ENCODE measurements at regions not wholly inside any gene's neighbourhood (a gene's known extent, or its start where the extent isn't known, plus 50 kb on each side); places are given as distances from the start of the nearest gene placed in this dataset.

DNA sequence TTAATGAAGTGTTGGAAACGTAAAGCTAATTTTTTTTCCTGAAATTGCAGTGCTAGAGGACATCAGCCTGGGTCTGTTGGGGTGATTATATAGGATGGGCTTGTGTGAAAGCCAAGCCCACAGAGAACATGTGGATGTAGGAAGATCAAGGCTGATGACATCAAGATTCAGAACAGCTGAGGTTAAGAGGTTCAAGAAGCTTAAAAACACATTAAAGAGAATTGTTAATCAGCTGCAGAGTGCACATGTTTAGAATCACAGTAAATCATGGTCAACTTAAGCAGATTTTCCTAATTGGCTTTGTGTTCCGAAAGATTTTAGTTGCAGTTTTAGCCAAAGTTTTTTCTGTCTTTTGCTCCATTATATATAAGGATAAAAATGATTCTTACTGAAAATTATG lies 87.9 kb upstream of the PRICKLE1 start:
- no peak for DNase-seq (ENCODE audit: low spot score)

DNA sequence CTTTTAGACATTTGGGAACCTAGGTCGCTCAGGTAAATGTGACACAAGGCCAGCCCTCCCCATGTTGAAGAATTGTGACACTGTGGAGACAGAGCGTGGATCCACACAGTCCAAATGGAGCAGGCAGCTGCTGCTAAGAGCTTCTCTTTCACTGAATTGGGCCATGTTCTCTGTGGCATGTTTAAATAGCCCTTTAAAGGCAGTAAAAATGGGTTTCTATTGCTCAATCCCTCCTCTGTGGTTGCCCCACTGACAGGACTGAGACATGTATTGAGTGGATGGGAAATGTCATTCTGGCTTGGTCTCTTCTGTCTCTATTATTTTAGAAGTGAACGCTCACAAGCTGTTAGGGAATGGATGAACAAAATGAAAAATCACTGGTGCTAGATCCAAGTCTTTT lies 84.0 kb upstream of the PRICKLE1 start:
- no peak for DNase-seq (ENCODE audit: low spot score)

DNA sequence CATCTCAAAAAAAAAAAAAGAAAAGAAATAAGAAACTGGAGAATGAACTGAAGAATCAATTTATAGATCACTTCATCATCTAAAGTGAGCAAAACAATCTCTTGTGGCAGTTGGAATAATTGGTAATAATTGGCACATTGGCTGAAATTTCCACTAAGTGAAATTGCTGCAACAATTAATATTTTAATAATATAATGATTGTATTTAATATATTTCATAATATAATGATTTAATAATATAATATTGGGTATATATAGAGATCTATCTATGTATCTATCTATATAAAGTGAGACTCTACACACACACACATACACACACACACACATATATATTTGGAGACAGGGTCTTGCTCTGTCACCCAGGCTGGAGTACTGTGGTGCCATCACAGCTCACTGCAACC lies 81.2 kb upstream of the PRICKLE1 start:
- no peak for DNase-seq (ENCODE audit: low spot score)

DNA sequence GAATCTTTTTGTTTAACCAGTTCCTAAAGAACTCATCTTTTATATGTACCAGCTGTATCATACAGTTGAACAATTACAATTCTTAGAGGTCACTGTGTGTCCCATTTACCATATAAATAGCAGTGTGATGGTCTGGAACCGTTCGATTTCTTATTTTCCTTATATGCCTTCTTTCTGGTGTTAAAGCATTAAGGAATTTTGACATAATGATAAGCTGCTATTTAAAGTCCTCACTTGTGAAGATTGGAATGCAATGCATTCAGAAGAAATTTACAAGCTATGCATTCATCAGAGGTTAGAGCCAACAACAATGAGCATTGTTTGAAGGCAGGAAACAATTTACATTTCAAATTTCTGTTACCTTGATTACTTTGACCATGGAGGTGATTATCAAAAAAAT lies 80.0 kb upstream of the PRICKLE1 start:
- no peak for DNase-seq (ENCODE audit: low spot score)

DNA sequence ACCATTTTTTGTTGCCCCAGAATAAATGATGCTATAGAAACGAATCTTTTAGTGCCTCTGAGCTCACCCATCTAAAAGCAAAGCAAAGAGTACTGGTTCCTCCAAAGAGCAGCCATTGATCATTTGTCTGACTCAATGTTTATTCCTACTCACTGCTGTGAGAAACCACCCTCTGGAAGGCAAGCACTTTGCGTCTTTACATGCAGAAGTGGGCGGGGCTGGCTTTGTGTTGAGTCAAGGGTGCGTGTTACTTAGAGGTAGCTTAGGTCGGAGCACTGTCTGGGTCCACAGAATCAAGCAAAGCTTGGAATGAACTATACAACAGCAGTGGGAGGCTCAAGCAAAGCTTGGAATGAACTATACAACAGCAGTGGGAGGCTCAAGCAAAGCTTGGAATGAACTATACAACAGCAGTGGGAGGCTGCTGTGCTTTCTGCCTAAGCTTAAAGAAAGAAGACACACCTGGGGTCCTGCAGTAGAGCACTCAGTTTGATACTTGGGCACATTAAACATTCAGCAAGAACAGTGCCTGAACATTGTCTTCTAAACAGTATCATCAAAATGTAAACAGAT lies 77.2 kb upstream of the PRICKLE1 start:
- no peak for DNase-seq (ENCODE audit: low spot score)

DNA sequence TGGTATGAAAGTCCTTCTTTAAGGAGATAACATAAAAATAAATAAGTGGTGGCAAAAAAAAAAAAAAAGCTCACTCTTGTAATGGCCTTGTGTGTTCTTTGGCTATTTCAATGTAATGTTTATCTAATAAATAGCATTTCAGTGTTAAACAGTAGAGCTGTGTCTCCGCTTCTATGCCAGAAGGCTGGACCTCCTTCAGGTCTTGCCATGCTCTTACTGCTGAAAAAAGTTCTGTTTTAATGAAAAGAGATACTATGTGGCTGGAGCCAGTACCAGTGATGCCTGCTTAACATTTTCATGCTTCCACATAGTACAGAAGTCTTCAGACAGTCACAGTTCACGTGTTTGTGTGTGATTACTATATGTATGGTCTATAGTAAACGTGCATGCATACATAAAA lies 74.1 kb upstream of the PRICKLE1 start:
- no peak for DNase-seq (ENCODE audit: low spot score)

DNA sequence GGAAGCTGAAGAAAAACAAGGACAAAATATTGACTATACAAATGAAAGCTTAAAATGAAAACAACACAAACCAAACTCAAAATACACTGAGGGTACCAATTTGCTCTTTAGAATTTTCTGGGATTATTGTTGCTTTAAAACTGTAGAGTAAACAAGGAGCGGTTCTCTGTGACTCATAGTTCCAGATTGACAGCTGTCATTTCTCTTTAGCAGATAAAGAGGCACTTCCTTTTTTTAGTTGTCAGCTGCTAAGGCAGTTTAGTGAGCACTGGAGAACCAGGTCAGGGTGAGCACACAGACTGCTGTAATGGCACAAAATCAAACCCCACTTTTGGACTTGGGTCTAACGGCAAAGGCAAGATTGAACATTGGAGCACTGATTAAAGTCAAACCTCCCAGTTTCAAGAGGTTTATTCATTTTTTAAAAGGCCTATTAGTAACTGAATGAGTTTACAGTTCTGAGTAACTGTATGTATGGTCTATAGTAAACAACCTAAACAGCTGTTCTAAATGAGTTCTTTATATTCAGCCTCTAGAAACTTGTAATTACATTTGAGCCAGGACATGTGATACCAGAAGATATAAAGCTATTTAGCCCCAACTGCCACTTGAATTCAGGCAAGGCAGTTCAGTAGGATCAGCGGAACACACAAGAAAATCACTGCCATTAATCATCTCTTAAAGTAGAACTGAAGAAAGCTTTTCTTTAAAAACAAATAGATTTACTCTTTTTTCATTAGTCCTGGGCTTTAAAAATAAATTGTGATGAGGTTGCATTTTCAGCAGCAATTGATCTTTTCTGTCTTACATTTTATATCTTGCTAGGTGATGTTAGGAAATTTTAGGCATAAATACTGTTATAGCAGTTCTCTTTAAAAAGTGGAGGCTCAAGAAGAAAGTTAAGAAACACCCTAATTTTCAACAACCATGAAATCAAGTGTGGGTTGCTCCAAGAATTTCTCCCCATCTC lies 71.7 kb upstream of the PRICKLE1 start:
- no peak for DNase-seq (ENCODE audit: low spot score)

DNA sequence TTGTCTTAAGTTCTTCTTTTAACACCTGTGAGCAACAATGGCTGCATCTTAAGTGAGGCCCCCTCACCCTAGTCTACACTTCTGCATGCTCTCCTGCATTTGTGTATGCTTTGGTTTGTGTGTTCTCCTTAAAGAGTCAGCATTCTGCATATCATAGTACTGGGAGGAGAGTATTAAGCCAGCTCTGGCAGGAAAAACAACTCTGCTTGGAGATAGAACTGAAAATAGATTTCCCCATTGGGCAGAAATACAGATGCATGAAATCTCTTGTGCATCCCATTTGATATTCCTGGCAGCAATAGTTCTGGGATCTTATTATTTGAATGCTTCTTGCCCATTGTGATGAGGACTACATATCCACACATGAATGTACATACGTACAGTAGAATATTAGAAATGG lies 70.6 kb upstream of the PRICKLE1 start:
- DNase-seq (ENCODE audit: low spot score): no peak

DNA sequence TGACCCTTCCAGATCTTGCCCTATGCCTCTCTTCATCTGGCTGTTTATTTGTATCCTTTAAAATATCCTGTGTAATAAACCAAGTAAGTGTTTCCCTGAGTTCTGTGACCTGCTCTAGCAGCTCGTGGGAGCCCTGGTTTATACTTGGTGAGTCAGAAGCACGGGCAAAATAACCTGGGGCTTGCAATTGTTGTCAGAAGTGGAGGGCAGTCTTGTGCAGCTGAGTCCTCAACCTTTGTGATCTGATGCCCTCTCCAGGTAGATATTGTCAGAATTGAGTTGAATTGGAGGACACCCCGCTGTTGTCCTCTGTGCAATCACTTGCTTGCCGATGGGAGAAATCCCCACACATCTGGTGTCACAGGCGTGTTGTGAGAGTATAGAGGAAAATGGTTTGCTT lies 62.5 kb upstream of the PRICKLE1 start:
- no peak for DNase-seq (ENCODE audit: low spot score)

DNA sequence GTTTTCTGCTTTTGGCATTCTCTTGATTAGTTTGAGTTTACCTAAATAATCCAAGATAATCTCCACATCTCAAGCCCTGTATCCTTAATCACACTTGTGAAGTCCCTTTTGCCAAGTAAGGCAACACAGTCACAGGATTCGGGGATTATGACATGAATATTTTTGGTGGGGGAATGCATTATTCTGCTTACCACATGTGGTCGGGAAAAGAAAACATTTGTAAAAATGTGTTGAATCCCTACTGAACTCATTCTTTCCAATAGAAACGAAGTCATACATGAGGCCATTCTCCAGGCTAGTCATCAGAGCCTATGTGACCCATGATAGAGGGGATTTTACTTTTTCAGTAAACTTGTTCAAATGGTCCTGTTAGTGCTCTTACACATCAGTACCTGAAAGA lies 58.5 kb upstream of the PRICKLE1 start:
- no peak for DNase-seq (ENCODE audit: low spot score)

DNA sequence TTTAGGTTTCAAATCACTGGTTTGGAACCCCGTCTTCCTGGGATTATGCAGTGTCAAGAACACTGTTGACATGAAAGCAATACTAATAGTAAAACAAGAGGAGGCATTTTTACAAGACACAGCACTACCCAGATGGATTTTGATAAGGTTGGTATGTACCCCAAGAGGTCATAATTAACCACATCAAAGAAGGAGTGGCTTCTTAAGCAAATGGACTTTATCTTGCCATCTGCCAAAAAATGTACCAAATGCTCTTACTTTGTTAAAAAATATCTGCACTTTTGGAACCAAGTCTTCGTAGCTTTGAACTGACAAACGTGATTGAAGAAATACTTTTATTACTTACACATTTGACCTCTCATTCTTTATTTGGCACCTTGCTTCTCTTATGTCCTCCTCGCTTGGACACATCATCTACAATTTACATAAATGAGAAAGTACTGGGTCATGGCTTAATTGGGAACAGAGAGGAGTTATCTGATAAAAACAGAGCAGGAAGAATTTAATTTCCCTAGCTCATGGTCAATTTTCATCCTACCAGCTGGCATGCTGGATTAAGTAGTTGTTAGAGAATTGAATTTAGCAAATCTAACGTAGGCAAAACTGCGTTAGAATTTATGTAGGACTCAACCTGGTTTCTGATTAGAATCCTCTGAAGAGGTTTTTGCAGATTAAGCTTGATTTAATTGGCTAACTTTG lies 54.5 kb upstream of the PRICKLE1 start:
- DNase-seq (ENCODE audit: low spot score): no peak

DNA sequence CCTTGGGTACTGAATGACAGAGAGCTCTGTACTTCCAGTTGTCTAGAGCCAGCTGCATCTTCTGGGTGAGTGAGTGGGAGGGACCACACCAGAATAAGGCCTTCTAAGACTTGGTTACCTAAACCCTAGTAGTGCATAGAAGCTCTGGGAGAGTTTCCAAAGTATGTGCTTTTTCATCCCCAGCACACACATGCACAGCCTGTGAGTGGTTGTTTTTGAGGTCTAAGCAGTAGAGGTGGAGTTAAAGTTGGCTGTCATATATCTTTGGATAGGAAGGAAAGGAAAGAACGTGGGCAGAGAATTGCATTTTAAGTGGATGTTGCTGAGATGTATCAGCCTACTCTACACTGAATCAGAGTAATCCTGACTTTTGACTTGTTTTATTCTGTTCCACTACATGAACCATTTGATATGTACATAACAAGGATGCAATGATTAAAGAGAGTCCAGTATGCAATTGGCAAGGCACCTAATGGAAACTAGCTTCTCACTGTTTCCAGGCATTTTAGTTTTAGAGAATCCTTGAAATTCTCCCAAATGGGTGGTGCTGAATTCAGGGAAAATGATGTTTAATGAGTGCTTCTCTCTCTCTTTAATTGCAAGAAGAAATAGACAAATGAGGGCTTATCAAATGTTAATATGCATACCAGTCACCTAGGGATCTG lies 51.8 kb upstream of the PRICKLE1 start:
- no peak for DNase-seq (ENCODE audit: low spot score)

DNA sequence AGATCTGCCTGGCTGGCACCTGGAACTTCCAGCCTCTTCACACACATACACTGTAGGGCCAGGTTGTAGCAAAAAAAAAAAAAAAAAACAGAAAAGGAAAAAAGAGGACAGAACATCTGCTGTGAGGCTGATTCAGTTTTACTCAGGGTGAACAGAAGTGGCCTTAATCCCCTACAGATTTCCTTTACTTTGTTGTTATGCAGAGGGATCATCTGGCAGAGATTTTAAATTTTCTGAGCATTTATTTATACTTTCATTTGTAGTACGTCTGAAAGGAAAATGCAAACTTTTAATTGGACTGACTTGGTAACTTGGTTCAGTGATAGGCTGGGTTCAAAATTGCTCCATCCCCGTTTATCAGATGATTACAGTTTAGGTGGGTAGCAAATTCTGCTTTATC lies 50.8 kb upstream of the PRICKLE1 start:
- no peak for DNase-seq (ENCODE audit: low spot score)

DNA sequence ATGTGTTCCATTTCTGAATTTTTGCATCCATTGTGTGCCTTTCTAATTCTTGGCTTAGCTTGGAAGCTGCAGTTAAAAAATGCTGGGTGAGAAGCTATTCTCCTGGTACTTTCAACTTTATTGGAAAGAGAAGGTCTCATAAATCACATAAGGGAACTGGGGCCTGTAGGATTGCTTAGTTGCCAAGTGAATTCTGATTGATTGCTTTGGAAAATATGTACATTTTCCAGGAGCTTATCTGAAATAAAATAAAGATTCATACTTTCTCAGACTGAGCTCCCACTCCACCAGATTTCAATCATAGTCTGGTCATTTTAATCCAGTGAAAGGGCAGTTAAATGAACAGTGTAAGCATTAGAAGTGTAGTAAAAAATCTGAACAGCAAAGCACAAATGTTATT lies 50.0 kb upstream of the PRICKLE1 start:
- DNase-seq (ENCODE audit: low spot score): no peak
